GM19455 (cell line): ENCODE measurements at regions not wholly inside any gene's neighbourhood (a gene's known extent, or its start where the extent isn't known, plus 50 kb on each side); places are given as distances from the start of the nearest gene placed in this dataset.

Experiments
- ATAC-seq: cut with Tn5 transposase; IDR thresholded peaks from one replicate; pipeline ENCODE4 v1.9.1; 2021; ENCODE audit not compliant: unreplicated experiment

DNA sequence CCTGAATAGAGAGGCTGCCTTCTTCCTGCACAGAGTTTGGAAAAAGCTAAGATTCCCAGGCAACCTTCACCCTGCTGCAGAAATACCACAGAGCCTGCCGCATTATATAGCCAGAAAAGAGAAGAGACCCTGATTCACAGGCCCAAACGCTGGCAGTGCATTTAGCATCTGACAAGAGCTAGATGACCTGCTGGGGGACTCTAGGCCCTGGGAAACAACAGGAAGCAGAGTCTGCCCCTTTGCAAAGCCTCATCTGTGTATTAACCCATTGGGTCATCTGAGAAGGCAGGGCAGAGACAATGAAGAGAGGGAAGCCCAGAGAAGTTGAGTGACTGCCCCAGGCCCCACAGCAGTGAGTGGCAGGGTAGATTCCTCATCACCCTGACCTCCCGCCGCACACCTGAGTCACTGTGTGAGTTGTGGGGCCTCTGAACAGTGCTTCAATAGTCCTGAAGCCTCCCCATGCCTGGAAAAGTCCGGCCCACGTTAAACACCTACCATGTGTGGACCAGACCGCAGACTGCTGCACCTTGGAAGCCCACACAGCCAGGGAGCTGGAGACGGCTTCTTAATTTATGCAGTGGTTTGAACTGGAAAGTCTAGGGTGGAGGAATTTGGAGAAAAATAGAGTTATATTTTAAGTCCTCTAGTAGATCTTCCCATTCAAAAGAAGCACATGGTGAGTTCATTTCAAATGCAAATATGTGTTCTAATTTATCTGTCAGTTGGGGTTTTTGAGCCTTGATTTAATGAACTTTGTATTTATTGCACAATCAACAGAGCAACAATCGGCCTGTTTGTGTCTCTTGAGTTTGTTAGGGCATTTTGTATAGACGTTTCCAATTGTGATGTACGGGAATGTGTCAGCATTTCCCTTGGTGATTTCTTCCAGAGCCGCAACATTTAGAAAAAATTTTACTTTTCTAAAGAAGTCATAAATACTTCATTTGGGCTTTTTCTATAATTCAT, 80.4 kb upstream of the GPR26 start:
- ATAC-seq = no peak

DNA sequence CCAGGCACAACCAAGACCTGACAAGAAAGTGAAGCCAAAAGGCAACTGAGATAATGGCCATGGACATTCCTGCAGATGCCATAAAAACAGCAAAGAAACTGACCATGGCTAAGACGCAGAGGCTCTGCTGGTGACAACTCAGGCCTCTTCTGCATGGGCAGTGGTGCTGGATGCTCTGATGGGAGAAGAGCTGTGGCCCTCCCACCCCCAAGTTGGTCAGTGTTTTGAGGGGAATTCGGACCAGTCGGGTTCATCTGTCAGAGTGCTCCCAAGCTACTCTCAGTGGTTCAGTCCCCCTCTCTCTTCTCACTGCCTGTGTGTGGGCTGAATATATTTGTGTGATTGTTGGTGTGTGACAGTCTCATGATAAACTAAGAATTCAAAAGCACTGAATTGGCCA, 79.0 kb upstream of the GPR26 start:
- ATAC-seq = no peak

DNA sequence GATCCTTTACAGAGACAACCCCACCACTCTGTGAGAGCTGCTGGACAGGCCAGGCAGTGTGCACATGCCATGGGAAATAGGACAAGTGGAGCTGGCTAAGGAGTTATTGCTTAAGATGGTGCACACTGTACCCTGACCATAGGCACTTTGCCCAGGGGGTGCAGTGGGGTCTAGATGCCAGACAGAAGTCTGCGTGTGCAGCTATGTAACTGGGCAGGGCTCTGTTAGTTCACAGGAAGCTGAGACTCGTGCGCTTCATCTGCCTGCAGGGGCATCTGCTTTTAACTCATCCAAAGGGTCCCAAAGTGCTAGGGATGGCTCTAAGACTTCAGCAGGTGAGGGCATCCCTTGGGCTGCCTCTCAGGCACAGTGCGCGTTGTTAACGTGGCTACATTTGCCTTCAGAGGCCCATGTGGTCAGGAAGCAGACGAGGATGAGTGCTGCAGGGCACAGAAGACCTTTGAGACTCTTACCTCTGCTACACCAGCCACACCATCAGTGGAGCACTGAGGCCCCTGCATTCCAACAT, 77.7 kb upstream of the GPR26 start:
- ATAC-seq = no peak

DNA sequence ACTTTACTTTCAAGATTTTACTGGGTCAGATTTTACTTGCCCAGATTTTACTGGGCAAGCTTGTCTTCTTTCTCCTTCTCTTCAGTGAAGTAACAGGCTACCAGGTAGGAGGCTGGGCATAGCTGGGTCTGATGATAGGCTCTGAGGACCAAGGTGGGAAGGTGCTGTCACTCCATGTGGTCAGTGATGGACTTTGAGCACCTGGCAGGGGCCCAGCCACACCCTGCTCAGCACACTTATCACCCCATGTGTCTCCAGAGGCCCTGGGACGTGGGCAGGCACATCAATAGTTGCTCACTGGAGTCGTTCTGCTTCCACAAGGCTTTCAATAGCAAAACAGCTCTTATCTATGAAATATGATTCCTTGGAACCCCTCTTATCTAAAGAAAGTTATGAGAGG, 70.5 kb upstream of the GPR26 start:
- no peak for ATAC-seq

DNA sequence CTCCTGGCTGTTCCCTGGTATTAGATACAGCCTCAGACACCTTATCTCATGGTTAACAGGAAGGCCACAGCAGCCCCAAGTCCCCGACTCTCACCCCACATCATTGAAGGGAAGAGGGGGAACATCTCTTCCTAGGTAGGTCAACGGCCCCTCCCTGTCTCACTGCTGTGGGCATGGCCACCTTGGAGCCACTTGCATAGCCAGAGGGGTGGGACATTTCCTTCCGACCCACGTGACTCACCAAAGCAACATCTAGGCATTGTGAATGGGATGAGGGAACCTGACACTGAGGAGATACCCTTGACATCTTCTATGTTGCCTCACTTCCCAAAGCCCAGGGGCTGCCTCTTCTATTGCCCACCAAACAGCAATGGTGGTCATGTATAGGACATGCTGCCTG, 68.5 kb upstream of the GPR26 start:
- ATAC-seq = no peak

- ATAC-seq = no peak
These were observed 66.7 kb upstream of the GPR26 start for GRCh38 chr10:123599366-123599849.

DNA sequence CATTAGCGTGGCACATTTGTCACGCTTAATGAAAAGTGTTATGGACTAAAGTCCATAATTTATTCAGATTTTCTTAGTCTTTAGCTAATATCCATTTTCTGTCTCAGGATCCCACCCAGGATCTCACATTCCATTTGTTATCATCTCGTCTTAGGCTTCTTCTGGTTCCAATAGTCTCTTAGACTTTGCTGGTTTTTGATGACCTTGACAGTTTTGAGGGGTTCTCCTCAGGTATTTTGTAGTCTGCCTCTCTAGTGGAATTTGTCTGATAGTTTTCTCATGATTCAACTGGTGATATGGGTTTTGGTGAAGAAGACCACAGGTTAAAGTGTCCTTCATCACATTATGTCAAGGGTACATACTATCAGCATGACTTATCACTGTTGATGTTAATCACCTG, 66.0 kb upstream of the GPR26 start:
- no peak for ATAC-seq

DNA sequence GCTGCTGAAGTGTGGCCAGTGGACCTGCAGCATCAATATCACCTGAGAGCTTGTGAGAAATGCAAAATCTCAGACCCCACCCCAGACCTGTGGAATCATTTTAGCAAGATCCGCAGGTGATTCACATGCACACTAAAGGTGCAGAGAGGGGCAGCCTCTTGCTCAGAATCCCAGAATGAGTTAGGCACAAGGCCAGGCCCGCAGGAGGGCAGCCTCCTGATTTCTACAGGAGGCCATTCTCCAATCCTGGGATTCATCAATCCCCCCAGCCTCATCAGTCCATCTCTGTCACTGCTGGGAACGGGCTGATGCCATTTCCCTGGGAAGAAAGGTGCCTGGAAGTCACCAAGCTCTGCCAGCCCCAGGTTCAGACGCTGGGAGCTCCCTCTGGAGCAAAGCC, 63.0 kb upstream of the GPR26 start:
- ATAC-seq = no peak

- no peak for ATAC-seq
These were observed 61.6 kb upstream of the GPR26 start for GRCh38 chr10:123604506-123604905.

GRCh38 chr10:123606006-123606405, 60.1 kb upstream of the GPR26 start:
- ATAC-seq = no peak

- no peak for ATAC-seq
These were observed 59.2 kb upstream of the GPR26 start for GRCh38 chr10:123606955-123607354.

DNA sequence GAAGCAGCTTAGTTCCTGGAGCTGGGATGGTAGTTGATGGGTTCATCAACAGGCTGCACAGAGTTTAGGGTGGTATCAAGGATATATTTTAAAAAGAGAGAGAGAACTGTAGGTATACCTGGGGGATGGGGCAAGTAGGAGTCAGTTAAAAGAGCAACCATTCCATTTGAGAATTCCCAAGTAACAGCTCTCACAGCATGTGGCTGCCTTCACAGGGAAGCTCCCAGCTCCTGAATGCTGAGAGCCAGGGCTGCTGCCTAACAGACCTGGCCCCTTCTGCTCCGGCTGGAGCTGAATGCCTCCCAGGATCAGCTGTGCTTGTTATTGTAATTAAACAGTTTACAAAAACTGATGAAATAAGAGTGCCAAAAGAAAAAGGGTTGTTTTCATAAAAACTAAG, 58.8 kb upstream of the GPR26 start:
- ATAC-seq = no peak

GRCh38 chr10:123608047-123608446, 58.1 kb upstream of the GPR26 start:
- no peak for ATAC-seq

DNA sequence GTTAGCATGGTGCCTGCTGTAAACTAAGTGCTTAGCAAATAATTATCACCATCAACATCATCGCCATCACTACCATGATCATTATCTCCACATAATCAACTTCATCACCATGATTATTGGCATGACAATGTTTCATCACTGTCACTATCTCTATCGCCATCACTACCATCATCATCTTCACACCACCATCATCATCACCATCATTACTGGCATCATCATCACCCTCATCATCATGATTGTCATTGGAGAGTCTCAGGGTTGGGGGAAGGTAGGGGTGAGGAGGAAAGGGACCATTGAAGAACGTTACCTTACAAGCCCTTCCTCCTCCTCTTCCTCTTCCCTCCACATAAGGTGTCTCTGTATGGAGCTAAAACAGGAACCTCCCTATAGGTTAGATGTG, 54.9 kb upstream of the GPR26 start:
- ATAC-seq = no peak

DNA sequence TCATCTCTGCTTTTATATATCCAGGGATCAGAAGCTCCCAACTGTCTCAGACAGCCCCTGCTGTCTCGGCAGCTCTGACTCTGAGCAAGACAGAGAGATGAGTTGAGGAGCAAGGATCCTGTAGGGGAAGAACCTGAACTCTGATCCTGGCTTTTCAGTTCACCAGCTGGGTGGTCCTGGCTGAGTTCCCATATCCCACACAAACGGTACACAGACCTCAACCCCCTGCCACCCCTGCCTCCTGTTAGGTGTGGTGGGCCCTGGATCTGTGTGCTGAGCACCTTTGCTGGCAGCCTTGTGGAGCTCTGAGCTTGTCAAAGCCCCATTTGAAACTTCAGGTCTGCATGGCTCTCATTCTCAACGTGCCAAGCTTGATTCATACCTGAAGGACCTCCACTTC, 54.3 kb upstream of the GPR26 start:
- ATAC-seq = no peak

DNA sequence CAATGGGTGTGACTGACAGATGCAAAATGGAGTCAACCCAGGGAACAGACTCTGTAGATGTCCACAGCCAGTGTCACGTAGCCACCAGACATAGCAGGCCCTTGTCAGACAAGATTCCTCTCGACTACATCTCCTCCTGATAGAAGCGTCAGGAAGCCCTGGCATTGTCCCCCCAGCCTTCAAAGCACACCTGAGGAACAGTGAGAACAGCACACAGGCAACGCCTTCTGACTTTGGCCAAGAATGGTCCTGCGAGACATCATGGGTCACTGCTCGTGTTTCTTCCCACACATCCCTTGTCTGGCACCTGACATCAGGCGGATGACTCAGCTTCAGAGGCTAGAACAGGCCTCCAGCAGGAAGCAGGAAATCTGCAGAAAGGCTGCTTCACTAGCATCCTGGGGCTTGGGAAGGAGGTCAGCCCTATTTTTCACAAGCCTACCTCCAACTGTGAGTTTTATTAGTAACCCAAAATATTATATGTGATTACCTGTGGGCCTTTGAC, 52.8 kb upstream of the GPR26 start:
- no peak for ATAC-seq

- no peak for ATAC-seq
These were observed 51.3 kb upstream of the GPR26 start for GRCh38 chr10:123614888-123615287.
